ENCODE measurements at regions not wholly inside any gene's neighbourhood (a gene's known extent, or its start where the extent isn't known, plus 50 kb on each side); places are given as distances from the start of the nearest gene placed in this dataset.

DNA sequence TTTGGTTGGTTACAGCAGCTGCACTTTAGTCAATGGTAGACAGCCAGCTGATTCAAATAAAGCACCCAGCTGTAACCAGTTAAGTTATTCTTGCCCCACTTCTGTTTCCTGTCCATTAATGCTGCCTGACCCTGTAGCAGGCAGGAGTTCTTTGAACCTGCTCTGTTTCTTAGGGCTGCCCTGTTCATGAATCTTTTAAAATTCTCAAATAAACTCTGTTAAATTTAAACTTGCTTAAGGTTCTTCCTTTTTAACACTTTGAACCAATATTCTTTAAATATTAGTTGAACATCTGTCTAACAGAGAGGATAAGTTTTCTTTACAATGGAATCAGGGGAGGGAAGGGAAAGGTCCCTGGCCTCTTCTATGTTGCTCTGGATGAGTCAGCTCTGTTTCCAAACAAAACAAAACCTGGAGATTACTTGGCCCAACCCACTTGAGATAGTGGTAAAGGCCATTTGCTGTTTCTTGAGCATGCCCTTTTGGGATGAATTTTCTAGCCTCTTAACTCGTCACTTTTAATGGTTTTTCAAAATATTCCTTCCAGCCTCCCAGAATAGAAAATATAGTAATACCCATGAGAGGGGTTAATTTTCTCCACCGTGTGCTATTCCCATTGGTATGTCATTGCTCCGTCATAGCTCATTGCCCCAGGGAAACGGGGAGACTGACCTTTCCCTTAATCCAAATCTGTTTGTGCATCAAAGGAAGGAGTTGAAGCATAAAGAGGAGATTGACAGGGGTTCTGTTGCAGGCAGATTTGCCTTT is 112.1 kb upstream of the FHL2 start:
- DNase-seq (ENCODE audit: low spot score) (no peak), ATAC-seq (no peak)
- Mint-ChIP-seq H3K4me1 (no peaks in the 10 kb centered on the region), H3K9me3 (peaks cover 6% of the 10 kb centered on the region; the same call in 1 of the 2 replicates), H3K27ac (no peak overlapping the region), H3K4me3 (no peak overlapping the region), H3K36me3 (no peaks in the 10 kb centered on the region), H3K27me3 (ENCODE audit: low read depth) (peaks cover 3% of the 10 kb centered on the region; the same call in 1 of the 2 replicates)
- CTCF ChIA-PET: interaction anchor here (0.6 kb wide), 1 partner anchor 121 kb away, joined by 3 read pairs; no protein-coding TSS in a partner anchor
- POLR2A ChIA-PET: no interaction called here
- TF ChIP-seq ZNF138 (CRISPR knock-in tag; conservative IDR thresholded peaks at IDR 0.05) (no peak), ATF3 (CRISPR knock-in tag; conservative IDR thresholded peaks at IDR 0.05) (no peak), E2F1 (CRISPR knock-in tag; IDR thresholded peaks at IDR 0.05) (no peak), ZNF416 (CRISPR knock-in tag; IDR thresholded peaks at IDR 0.05) (no peak), NFATC4 (CRISPR knock-in tag; IDR thresholded peaks at IDR 0.05) (no peak), TCF7 (CRISPR knock-in tag; IDR thresholded peaks at IDR 0.05; ENCODE audit: low read depth) (no peak), NFYB (CRISPR knock-in tag; conservative IDR thresholded peaks at IDR 0.05; ENCODE audit: low read depth) (no peak), TEAD4 (CRISPR knock-in tag; IDR thresholded peaks at IDR 0.05) (no peak), ELF4 (CRISPR knock-in tag; IDR thresholded peaks at IDR 0.05; ENCODE audit: low read depth) (no peak), ZNF121 (CRISPR knock-in tag; IDR thresholded peaks at IDR 0.05) (no peak), HMGA2 (CRISPR knock-in tag; IDR thresholded peaks at IDR 0.05) (no peak), USF2 (CRISPR knock-in tag; IDR thresholded peaks at IDR 0.05) (no peak), AFF4 (CRISPR knock-in tag; IDR thresholded peaks at IDR 0.05; ENCODE audit: borderline replicate concordance) (no peak), NR2C2 (CRISPR knock-in tag; IDR thresholded peaks at IDR 0.05) (no peak), NR1H2 (CRISPR knock-in tag; IDR thresholded peaks at IDR 0.05) (no peak), SMAD3 (CRISPR knock-in tag; IDR thresholded peaks at IDR 0.05; ENCODE audit: borderline replicate concordance) (no peak)
- TF ChIP-seq, protein P1, sequence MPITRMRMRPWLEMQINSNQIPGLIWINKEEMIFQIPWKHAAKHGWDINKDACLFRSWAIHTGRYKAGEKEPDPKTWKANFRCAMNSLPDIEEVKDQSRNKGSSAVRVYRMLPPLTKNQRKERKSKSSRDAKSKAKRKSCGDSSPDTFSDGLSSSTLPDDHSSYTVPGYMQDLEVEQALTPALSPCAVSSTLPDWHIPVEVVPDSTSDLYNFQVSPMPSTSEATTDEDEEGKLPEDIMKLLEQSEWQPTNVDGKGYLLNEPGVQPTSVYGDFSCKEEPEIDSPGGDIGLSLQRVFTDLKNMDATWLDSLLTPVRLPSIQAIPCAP (CRISPR knock-in tag; IDR thresholded peaks at IDR 0.05): no peak
- TF ChIP-seq, protein P2, sequence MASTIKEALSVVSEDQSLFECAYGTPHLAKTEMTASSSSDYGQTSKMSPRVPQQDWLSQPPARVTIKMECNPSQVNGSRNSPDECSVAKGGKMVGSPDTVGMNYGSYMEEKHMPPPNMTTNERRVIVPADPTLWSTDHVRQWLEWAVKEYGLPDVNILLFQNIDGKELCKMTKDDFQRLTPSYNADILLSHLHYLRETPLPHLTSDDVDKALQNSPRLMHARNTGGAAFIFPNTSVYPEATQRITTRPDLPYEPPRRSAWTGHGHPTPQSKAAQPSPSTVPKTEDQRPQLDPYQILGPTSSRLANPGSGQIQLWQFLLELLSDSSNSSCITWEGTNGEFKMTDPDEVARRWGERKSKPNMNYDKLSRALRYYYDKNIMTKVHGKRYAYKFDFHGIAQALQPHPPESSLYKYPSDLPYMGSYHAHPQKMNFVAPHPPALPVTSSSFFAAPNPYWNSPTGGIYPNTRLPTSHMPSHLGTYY (CRISPR knock-in tag; IDR thresholded peaks at IDR 0.05): no peak

Measured in WTC11 (cell line).